ENCODE measurements at regions not wholly inside any gene's neighbourhood (a gene's known extent, or its start where the extent isn't known, plus 50 kb on each side); places are given as distances from the start of the nearest gene placed in this dataset.

DNA sequence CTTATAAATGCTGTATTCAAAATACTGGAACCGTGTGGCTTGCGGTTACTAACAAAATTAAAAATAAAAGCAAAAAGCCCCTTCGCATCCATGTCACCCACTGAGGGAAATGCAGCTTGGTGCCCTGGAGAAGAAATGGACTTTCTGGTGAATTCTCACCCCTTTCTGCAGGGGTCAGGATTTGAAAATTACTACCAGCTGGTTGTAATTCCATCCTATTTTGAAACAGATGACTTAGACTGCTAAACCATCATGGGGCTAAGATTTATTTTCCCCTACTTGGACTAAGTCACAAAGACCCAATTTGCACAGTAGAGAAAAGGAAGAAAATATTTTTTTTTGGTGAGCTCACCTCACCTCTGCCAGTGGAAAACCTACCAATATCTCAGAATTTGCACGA lies 111.4 kb upstream of the MYOCD start:
- TF ChIP-seq SUZ12 (IDR thresholded peaks at IDR 0.05; ENCODE audit: extremely low read depth, insufficient read depth, insufficient read length) (no peak), YY1 (IDR thresholded peaks at IDR 0.05; ENCODE audit: insufficient read depth, insufficient read length) (no peak), ZNF274 (IDR thresholded peaks at IDR 0.05; ENCODE audit: low read depth, low read length) (no peak)
